ENCODE measurements at regions not wholly inside any gene's neighbourhood (a gene's known extent, or its start where the extent isn't known, plus 50 kb on each side); places are given as distances from the start of the nearest gene placed in this dataset.

DNA sequence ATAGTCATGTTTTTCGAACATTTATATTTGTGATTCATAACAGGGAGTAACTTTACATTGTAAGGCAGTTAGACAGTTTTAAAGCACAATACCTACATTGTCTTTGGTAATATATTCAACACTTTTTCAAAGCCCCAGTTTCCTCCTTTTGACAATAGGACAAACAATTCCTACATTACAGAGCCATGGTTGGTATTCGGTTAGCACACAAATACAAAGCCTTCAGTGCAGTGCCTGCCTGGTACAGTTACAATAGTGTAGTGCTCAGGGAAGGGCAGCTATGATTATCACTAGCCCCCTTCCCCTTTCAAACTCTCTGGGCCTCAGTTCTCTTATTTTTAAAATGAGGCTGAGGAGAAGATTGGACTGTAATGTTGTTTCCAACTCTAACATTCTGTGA, 207.8 kb downstream of the TPBG start:
- TF ChIP-seq EZH2phosphoT487 (IDR thresholded peaks at IDR 0.05; ENCODE audit: borderline replicate concordance, low read depth, low read length): no peak
- TF ChIP-seq, protein P1, sequence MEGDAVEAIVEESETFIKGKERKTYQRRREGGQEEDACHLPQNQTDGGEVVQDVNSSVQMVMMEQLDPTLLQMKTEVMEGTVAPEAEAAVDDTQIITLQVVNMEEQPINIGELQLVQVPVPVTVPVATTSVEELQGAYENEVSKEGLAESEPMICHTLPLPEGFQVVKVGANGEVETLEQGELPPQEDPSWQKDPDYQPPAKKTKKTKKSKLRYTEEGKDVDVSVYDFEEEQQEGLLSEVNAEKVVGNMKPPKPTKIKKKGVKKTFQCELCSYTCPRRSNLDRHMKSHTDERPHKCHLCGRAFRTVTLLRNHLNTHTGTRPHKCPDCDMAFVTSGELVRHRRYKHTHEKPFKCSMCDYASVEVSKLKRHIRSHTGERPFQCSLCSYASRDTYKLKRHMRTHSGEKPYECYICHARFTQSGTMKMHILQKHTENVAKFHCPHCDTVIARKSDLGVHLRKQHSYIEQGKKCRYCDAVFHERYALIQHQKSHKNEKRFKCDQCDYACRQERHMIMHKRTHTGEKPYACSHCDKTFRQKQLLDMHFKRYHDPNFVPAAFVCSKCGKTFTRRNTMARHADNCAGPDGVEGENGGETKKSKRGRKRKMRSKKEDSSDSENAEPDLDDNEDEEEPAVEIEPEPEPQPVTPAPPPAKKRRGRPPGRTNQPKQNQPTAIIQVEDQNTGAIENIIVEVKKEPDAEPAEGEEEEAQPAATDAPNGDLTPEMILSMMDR (conservative IDR thresholded peaks at IDR 0.05; ENCODE audit: low read length): no peak
- H2AFZ ChIP-seq (ENCODE audit: low read length): no peak overlapping the region
- intact Hi-C loops (cut with micrococcal nuclease; ENCODE audit: unreplicated experiment): no loop called here
- no peak overlapping the region for H3K27ac ChIP-seq (ENCODE audit: low read depth, low read length, poor library complexity, severe bottlenecking)
- no peak for DNase-seq (ENCODE audit: low spot score)
- H3K9me2 ChIP-seq (ENCODE audit: insufficient read depth, low read length): no peaks in the 10 kb centered on the region
- POLR2A ChIA-PET: no interaction called here
- H3K79me2 ChIP-seq (ENCODE audit: insufficient read depth, low read depth, low read length): no peaks in the 10 kb centered on the region
- no peaks in the 10 kb centered on the region for H3K4me1 ChIP-seq (ENCODE audit: insufficient read depth, low read length, poor library complexity, severe bottlenecking)
- no peaks in the 10 kb centered on the region for H3K36me3 ChIP-seq (ENCODE audit: insufficient read depth, low read length)
- H3K4me3 ChIP-seq (ENCODE audit: low read depth, low read length, poor library complexity, severe bottlenecking): no peak overlapping the region
- no peaks in the 10 kb centered on the region for H4K20me1 ChIP-seq (ENCODE audit: insufficient read depth, low read length)
- CTCF ChIA-PET (ENCODE audit: unreplicated experiment): no interaction called here
- no TSS peak for BruUV-seq (replicated peaks)
- H3K9me3 ChIP-seq (ENCODE audit: low read length): 0 out of 2 replicates have a peak, but pooled peaks cover 3% of the 10 kb centered on the region
- no peak overlapping the region for H3K4me2 ChIP-seq (ENCODE audit: low read length)

DNA sequence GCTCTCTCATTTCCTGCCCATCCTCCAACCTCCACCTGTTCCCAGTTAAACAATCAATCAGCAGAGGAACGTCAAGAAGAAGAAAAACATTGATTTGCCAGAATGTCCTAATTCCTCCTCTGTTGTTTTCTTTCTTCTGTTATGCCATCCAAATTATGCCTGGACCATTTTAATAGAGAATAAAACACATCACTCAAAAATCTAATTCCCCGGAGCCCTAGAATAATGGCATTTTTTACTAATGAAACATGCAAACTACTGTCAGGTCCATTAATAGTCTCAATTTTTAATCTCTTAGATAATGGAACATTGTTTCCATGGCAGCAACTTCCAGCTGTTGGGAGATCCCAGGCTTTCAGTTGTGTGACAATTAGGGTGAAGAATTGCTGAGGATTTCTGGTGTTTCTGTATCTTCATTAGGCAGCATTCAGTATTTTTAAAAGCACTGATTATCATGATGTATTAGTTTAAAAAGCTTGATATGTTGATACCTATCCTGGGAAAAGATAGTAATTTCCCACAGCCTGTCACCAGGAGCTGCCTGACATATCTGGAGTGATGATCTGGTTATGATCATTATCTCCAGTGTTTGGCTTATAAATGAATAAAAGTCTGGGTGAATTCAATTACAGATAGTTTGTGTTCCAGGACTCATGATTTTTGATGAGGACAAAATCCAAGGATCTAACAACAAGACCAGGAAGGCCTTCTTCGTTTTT, 209.8 kb downstream of the TPBG start:
- H3K9me2 ChIP-seq (ENCODE audit: insufficient read depth, low read length): no peaks in the 10 kb centered on the region
- no peaks in the 10 kb centered on the region for H4K20me1 ChIP-seq (ENCODE audit: insufficient read depth, low read length)
- BruUV-seq (replicated peaks): no TSS peak
- H3K9me3 ChIP-seq (ENCODE audit: low read length): 0 out of 2 replicates have a peak, but pooled peaks cover 3% of the 10 kb centered on the region
- no peak overlapping the region for H3K27ac ChIP-seq (ENCODE audit: low read depth, low read length, poor library complexity, severe bottlenecking)
- DNase-seq (ENCODE audit: low spot score): no peak
- TF ChIP-seq, protein P1 (conservative IDR thresholded peaks at IDR 0.05; ENCODE audit: low read length): no peak
- no peak for TF ChIP-seq EZH2phosphoT487 (IDR thresholded peaks at IDR 0.05; ENCODE audit: borderline replicate concordance, low read depth, low read length)
- no peaks in the 10 kb centered on the region for H3K79me2 ChIP-seq (ENCODE audit: insufficient read depth, low read depth, low read length)
- POLR2A ChIA-PET: interaction anchor here (1.8 kb wide), 1 partner anchor 10 kb away, joined by 5 read pairs; no protein-coding TSS in a partner anchor
- H3K4me1 ChIP-seq (ENCODE audit: insufficient read depth, low read length, poor library complexity, severe bottlenecking): no peaks in the 10 kb centered on the region
- no peaks in the 10 kb centered on the region for H3K36me3 ChIP-seq (ENCODE audit: insufficient read depth, low read length)
- H3K4me2 ChIP-seq (ENCODE audit: low read length): no peak overlapping the region
- H2AFZ ChIP-seq (ENCODE audit: low read length): no peak overlapping the region
- intact Hi-C loops (cut with micrococcal nuclease; ENCODE audit: unreplicated experiment): no loop called here
- no peak overlapping the region for H3K4me3 ChIP-seq (ENCODE audit: low read depth, low read length, poor library complexity, severe bottlenecking)
- CTCF ChIA-PET (ENCODE audit: unreplicated experiment): no interaction called here

DNA sequence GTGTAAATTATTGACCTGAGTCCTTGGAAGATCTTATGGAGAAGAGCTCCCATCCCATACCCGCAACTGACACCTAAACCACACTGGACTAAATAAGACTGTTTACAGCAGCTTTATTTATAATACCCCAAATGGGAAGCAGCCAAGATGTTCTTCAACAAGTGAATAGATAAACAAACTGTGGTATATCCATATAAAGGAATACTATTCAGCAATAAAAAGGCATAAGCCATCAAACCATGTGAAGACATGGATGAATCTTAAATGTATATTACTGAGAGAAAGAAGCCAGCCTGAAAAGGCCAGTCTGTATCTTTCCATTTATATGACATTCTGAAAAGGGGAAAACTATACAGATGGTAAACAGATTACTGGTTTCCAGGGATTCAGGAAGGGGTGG, 212.7 kb downstream of the TPBG start:
- H3K4me3 ChIP-seq (ENCODE audit: low read depth, low read length, poor library complexity, severe bottlenecking): no peak overlapping the region
- CTCF ChIA-PET (ENCODE audit: unreplicated experiment): no interaction called here
- TF ChIP-seq, protein P1 (conservative IDR thresholded peaks at IDR 0.05; ENCODE audit: low read length): no peak
- TF ChIP-seq EZH2phosphoT487 (IDR thresholded peaks at IDR 0.05; ENCODE audit: borderline replicate concordance, low read depth, low read length): no peak
- H3K27ac ChIP-seq (ENCODE audit: low read depth, low read length, poor library complexity, severe bottlenecking): no peak overlapping the region
- no peak overlapping the region for H2AFZ ChIP-seq (ENCODE audit: low read length)
- no TSS peak for BruUV-seq (replicated peaks)
- 0 out of 2 replicates have a peak, but pooled peaks cover 3% of the 10 kb centered on the region for H3K9me3 ChIP-seq (ENCODE audit: low read length)
- H3K9me2 ChIP-seq (ENCODE audit: insufficient read depth, low read length): no peaks in the 10 kb centered on the region
- no peak for DNase-seq (ENCODE audit: low spot score)
- H4K20me1 ChIP-seq (ENCODE audit: insufficient read depth, low read length): no peaks in the 10 kb centered on the region
- H3K4me1 ChIP-seq (ENCODE audit: insufficient read depth, low read length, poor library complexity, severe bottlenecking): no peaks in the 10 kb centered on the region
- H3K36me3 ChIP-seq (ENCODE audit: insufficient read depth, low read length): no peaks in the 10 kb centered on the region
- H3K4me2 ChIP-seq (ENCODE audit: low read length): no peak overlapping the region
- POLR2A ChIA-PET: no interaction called here
- H3K79me2 ChIP-seq (ENCODE audit: insufficient read depth, low read depth, low read length): no peaks in the 10 kb centered on the region
- intact Hi-C loops (cut with micrococcal nuclease; ENCODE audit: unreplicated experiment): no loop called here
